NB4 (cell line): ENCODE measurements at regions not wholly inside any gene's neighbourhood (a gene's known extent, or its start where the extent isn't known, plus 50 kb on each side); places are given as distances from the start of the nearest gene placed in this dataset.
"Not testable (repeated sequence)": the region's sequence is repeated elsewhere in the genome, so short reads cannot be mapped to it uniquely, and the experiment has no call there.

Source experiments
- DNase-seq: peaks from one replicate; pipeline ENCODE4 v3.0.0; 2010; ENCODE audit warnings: low read depth
- H3K4me3 ChIP-seq: one replicate; pipeline ENCODE4 v1.5.1; 2011; ENCODE audit warnings: mild to moderate bottlenecking, low read depth, low read length, moderate library complexity
- CTCF ChIP-seq: IDR thresholded peaks from one replicate; pipeline ENCODE4 v1.5.1; 2012; ENCODE audit warnings: low read depth, low read length
- MAX ChIP-seq: IDR thresholded peaks from 2 replicates; pipeline ENCODE4 v1.6.1; 2011; ENCODE audit warnings: low read depth, low read length
- MYC ChIP-seq: IDR thresholded peaks from 2 replicates; pipeline ENCODE4 v1.6.1; 2011; ENCODE audit warnings: low read depth, low read length
- POLR2A ChIP-seq: IDR thresholded peaks from 2 replicates; pipeline ENCODE4 v1.6.1; 2011; ENCODE audit warnings: mild to moderate bottlenecking; ENCODE audit not compliant: insufficient read length; ENCODE audit errors: extremely low read depth

GRCh38 chr4:134862116-134862515 is 660.5 kb upstream of the PABPC4L start:
- H3K4me3 ChIP-seq, result no peak overlapping the region
- TF ChIP-seq CTCF (no peak), MAX (no peak), POLR2A (no peak), MYC (no peak)
- DNase-seq, result no peak

- TF ChIP-seq MAX (no peak), MYC (no peak), CTCF (no peak), POLR2A (no peak)
- no peak overlapping the region for H3K4me3 ChIP-seq
Measured at GRCh38 chr4:134848681-134849080, 647.1 kb upstream of the PABPC4L start.

GRCh38 chr4:134830741-134831140 is 629.2 kb upstream of the PABPC4L start:
- DNase-seq, result not testable (repeated sequence)

More at GRCh38 chr4:134848681-134849080, 647.1 kb upstream of the PABPC4L start:
- DNase-seq, result no peak

GRCh38 chr4:134812611-134813010 is 611.0 kb upstream of the PABPC4L start:
- H3K4me3 ChIP-seq, result no peak overlapping the region
- no peak for DNase-seq
- TF ChIP-seq POLR2A, result no peak
- no peak for TF ChIP-seq MYC
- no peak for TF ChIP-seq MAX
- TF ChIP-seq CTCF, result no peak

More at GRCh38 chr4:134830741-134831140, 629.2 kb upstream of the PABPC4L start:
- not testable (repeated sequence) for H3K4me3 ChIP-seq

- DNase-seq, result no peak
- TF ChIP-seq CTCF (no peak), MYC (no peak), MAX (no peak), POLR2A (no peak)
Measured at GRCh38 chr4:134807231-134807745, 605.7 kb upstream of the PABPC4L start.

GRCh38 chr4:134798573-134798972 is 597.0 kb upstream of the PABPC4L start:
- no peak for DNase-seq
- H3K4me3 ChIP-seq, result no peak overlapping the region

More at GRCh38 chr4:134807231-134807745, 605.7 kb upstream of the PABPC4L start:
- H3K4me3 ChIP-seq, result no peak overlapping the region

More at GRCh38 chr4:134798573-134798972, 597.0 kb upstream of the PABPC4L start:
- no peak for TF ChIP-seq POLR2A
- no peak for TF ChIP-seq MAX
- TF ChIP-seq CTCF, result no peak
- no peak for TF ChIP-seq MYC
